ENCODE measurements at regions not wholly inside any gene's neighbourhood (a gene's known extent, or its start where the extent isn't known, plus 50 kb on each side); places are given as distances from the start of the nearest gene placed in this dataset.

DNA sequence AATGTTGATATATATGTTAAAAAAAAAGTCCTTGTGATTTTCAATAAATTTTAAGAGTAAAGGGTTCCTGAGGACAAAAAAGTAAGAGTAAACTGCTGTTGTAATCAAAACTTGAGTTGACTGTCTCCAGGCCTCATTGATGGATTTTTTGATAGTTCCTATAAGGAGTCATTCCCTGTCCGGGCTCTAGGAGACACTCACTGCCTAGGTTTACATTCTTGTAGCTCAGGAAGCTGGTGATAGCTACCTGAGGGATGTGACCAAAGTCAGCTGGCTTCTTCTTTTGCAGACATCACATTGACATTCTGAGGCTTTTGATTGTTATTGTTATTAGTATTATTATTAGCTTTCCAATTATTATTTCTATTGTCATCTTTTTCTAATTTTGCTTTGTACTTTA is 116.5 kb upstream of the FBXL7 start:
- Histone ChIP-seq H4K20me1 (ENCODE audit: control insufficient read depth, extremely low read depth, insufficient read depth, low read length) (no peaks in the 10 kb centered on the region), H3K9ac (ENCODE audit: control insufficient read depth, extremely low read depth, insufficient read depth, low read length) (no peak overlapping the region), H3K4me3 (ENCODE audit: control insufficient read depth in 2 of 3, extremely low read depth in 1 of 3, insufficient read depth in 2 of 3, low read depth in 1 of 3, low read length in 3 of 3) (no peak overlapping the region), H2AFZ (ENCODE audit: control insufficient read depth, low read length) (no peak overlapping the region), H3K79me2 (ENCODE audit: control insufficient read depth, insufficient read depth, low read length) (no peaks in the 10 kb centered on the region), H3K9me1 (ENCODE audit: control insufficient read depth, extremely low read depth, insufficient read depth, low read length) (no peaks in the 10 kb centered on the region), H3K9me3 (ENCODE audit: control insufficient read depth, low read depth, low read length) (peaks cover 7% of the 10 kb centered on the region), H3K27me3 (ENCODE audit: control insufficient read depth, extremely low read depth, insufficient read depth, low read length) (no peaks in the 10 kb centered on the region), H3K27ac (ENCODE audit: control insufficient read depth, insufficient read depth, low read length) (no peak overlapping the region), H3K36me3 (ENCODE audit: control insufficient read depth in 2 of 2, extremely low read depth in 1 of 2, insufficient read depth in 2 of 2, low read length in 2 of 2) (no peaks in the 10 kb centered on the region), H3K4me2 (ENCODE audit: control insufficient read depth, extremely low read depth, insufficient read depth, low read depth, low read length) (no peak overlapping the region), H3K4me1 (ENCODE audit: control insufficient read depth, extremely low read depth, insufficient read depth, low read length) (no peaks in the 10 kb centered on the region)
- dilution Hi-C loops (cut with MboI; ENCODE audit: extremely low pct_ligation_motif_present, low sequenced_read_pairs): no loop called here
- TF ChIP-seq EZH2 (IDR thresholded peaks at IDR 0.05; ENCODE audit: low read length): no peak
- TF ChIP-seq, protein P1, sequence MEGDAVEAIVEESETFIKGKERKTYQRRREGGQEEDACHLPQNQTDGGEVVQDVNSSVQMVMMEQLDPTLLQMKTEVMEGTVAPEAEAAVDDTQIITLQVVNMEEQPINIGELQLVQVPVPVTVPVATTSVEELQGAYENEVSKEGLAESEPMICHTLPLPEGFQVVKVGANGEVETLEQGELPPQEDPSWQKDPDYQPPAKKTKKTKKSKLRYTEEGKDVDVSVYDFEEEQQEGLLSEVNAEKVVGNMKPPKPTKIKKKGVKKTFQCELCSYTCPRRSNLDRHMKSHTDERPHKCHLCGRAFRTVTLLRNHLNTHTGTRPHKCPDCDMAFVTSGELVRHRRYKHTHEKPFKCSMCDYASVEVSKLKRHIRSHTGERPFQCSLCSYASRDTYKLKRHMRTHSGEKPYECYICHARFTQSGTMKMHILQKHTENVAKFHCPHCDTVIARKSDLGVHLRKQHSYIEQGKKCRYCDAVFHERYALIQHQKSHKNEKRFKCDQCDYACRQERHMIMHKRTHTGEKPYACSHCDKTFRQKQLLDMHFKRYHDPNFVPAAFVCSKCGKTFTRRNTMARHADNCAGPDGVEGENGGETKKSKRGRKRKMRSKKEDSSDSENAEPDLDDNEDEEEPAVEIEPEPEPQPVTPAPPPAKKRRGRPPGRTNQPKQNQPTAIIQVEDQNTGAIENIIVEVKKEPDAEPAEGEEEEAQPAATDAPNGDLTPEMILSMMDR (optimal IDR thresholded peaks at IDR 0.05 in 1 of 3, IDR thresholded peaks at IDR 0.05 in 1 of 3, conservative IDR thresholded peaks at IDR 0.05 in 1 of 3; ENCODE audit: extremely low read depth in 1 of 3, insufficient read depth in 2 of 3, low read length in 3 of 3): no peak
- FAIRE-seq: no peak
- DNase-seq (ENCODE audit: low read depth, low spot score): no peak

DNA sequence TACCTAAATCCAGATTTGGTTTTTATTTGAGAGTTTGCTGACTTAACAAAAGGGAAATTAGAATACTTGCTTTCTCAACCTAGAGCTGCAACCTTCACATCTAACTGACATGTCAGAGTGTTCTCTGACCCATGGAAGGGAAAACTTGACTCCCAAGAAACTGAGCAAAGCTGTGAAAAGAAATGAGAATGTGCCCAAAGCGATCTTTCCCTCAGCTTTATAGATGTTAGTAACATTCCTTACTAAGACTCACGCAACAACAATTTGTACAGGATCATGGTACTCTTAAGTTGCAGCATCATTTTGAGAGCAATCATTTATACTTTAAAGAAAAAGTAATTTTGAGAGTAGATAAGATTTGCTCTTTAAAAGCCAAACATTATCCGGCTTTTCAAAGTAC is 117.0 kb upstream of the FBXL7 start:
- DNase-seq (ENCODE audit: low read depth, low spot score) (no peak), FAIRE-seq (no peak)
- Histone ChIP-seq H3K36me3 (ENCODE audit: control insufficient read depth in 2 of 2, extremely low read depth in 1 of 2, insufficient read depth in 2 of 2, low read length in 2 of 2) (no peaks in the 10 kb centered on the region), H3K9ac (ENCODE audit: control insufficient read depth, extremely low read depth, insufficient read depth, low read length) (no peak overlapping the region), H3K4me1 (ENCODE audit: control insufficient read depth, extremely low read depth, insufficient read depth, low read length) (no peaks in the 10 kb centered on the region), H4K20me1 (ENCODE audit: control insufficient read depth, extremely low read depth, insufficient read depth, low read length) (no peaks in the 10 kb centered on the region), H3K9me1 (ENCODE audit: control insufficient read depth, extremely low read depth, insufficient read depth, low read length) (no peaks in the 10 kb centered on the region), H2AFZ (ENCODE audit: control insufficient read depth, low read length) (no peak overlapping the region), H3K79me2 (ENCODE audit: control insufficient read depth, insufficient read depth, low read length) (no peaks in the 10 kb centered on the region), H3K27me3 (ENCODE audit: control insufficient read depth, extremely low read depth, insufficient read depth, low read length) (no peaks in the 10 kb centered on the region), H3K27ac (ENCODE audit: control insufficient read depth, insufficient read depth, low read length) (no peak overlapping the region), H3K9me3 (ENCODE audit: control insufficient read depth, low read depth, low read length) (peaks cover 7% of the 10 kb centered on the region), H3K4me3 (ENCODE audit: control insufficient read depth in 2 of 3, extremely low read depth in 1 of 3, insufficient read depth in 2 of 3, low read depth in 1 of 3, low read length in 3 of 3) (no peak overlapping the region), H3K4me2 (ENCODE audit: control insufficient read depth, extremely low read depth, insufficient read depth, low read depth, low read length) (no peak overlapping the region)
- TF ChIP-seq, protein P1 (optimal IDR thresholded peaks at IDR 0.05 in 1 of 3, IDR thresholded peaks at IDR 0.05 in 1 of 3, conservative IDR thresholded peaks at IDR 0.05 in 1 of 3; ENCODE audit: extremely low read depth in 1 of 3, insufficient read depth in 2 of 3, low read length in 3 of 3): no peak
- no peak for TF ChIP-seq EZH2 (IDR thresholded peaks at IDR 0.05; ENCODE audit: low read length)
- dilution Hi-C loops (cut with MboI; ENCODE audit: extremely low pct_ligation_motif_present, low sequenced_read_pairs): no loop called here
